GM19239 (cell line): ENCODE measurements at regions not wholly inside any gene's neighbourhood (a gene's known extent, or its start where the extent isn't known, plus 50 kb on each side); places are given as distances from the start of the nearest gene placed in this dataset.
A peak's percentile ranks its signal among the peaks of the same experiment; 100 is the strongest.

ENCODE experiments used
- DNase-seq: peaks from one replicate; pipeline ENCODE4 v3.0.0; 2011; ENCODE audit warnings: low spot score; ENCODE audit not compliant: insufficient read length
- FAIRE-seq: peaks from 2 replicates; lab custom pipeline; 2011; peaks lifted over from hg19 to GRCh38; lab: Jason Lieb, UNC

DNA sequence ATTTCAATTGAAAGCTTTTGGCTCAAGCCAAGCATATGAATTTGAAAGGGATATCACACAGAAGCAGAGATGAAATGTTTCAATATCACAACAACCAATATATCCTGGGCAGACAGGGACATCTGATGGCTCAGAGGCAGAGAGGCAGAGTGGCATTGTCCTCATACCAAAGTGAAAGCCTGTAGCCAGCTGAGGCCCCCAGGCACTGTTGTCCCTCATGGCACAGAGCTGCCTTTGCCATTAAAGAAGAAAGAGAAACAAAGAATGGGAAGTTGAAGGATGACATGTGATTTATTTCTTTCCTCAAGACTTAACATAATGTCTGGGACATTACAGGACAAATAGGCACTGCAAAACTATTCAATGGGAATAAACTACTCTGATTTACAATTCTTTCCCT, 504.3 kb upstream of the PCDH15 start:
- DNase-seq (no peak), FAIRE-seq (no peak)

- DNase-seq = no peak
Measured at GRCh38 chr10:55287346-55287745, 486.3 kb upstream of the PCDH15 start.

GRCh38 chr10:55283031-55283430, 482.0 kb upstream of the PCDH15 start:
- FAIRE-seq = no peak
- no peak for DNase-seq

More at GRCh38 chr10:55287346-55287745, 486.3 kb upstream of the PCDH15 start:
- no peak for FAIRE-seq

DNA sequence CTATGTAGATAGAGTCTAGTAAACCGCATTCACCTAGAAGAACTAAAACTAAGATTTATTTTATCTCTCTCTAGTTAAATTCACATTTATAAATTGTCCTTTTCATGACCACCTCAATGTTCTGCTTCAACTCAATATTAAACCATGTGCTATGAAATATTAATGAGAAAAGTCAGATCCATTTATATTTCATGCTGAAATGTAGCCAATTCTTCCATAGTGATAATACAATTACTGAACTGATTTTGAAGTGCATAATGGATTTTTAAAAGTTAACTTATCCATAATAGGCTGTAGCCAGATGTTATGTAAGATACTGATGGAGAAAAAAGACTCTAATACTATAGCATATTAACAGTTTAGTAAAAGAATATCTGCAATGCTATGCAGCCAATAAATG, 479.7 kb upstream of the PCDH15 start:
- DNase-seq (no peak), FAIRE-seq (no peak)

DNA sequence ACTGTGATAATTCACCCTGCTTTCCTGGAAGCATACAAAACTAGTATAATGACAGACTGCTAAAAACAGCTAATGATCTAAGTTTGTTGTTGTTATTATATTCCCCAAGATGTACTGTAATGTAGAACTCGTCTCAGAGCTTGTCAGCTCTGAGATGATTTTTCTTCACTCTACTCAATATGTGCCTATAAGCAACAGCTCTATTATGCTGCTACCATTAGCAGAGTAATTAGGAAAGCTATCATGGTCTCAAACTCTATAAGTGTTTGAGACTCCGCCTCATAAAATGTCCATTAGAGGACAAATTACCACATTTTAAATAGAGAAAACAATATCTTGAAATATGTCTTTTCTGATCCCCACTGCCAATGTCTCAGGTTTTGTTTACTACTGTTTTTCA, 476.5 kb upstream of the PCDH15 start:
- no peak for FAIRE-seq
- no peak for DNase-seq

- DNase-seq = no peak
- FAIRE-seq = no peak
Measured at GRCh38 chr10:55274367-55274766, 473.3 kb upstream of the PCDH15 start.

- FAIRE-seq = no peak
- no peak for DNase-seq
Measured at GRCh38 chr10:55273946-55274345, 472.9 kb upstream of the PCDH15 start.

DNA sequence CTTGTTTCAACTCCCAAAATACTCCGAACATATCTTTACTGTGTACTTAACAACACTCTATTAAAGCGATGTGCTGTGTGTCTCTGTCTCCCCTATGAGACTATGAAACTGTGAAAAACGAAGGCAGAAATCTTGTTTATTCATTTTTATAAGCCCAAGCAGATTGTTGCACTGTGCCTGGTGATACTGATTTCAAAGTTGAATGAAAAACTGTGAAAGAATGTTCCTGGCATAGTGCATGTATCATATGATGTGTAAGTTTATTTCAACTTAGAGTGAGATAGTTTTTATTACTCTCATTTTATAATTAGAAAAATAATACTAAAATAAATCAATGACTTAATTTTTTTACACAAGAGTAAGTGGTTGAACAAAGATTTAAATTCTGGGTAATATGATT, 471.9 kb upstream of the PCDH15 start:
- DNase-seq (no peak), FAIRE-seq (no peak)

DNA sequence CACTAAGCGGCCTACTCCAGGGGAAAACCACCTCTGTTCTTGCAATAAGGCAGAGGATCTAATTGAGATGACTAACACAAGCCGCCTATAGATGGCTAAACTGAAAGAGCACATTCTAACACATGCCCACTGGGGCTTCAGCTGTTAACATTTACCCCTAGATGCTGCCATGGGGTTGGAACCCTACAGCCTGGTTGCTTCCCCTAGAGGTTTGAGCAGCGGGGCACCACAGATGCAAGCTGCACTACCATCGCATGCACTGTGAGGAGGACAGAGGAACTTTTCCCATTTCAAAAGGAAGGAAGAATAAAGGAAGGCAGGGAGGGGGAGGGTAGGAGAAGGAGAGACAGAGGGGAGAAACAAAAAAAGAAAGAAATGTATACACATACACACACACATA, 465.8 kb upstream of the PCDH15 start:
- no peak for DNase-seq
- no peak for FAIRE-seq

GRCh38 chr10:55263327-55263726, 462.3 kb upstream of the PCDH15 start:
- no peak for DNase-seq
- FAIRE-seq = no peak

DNA sequence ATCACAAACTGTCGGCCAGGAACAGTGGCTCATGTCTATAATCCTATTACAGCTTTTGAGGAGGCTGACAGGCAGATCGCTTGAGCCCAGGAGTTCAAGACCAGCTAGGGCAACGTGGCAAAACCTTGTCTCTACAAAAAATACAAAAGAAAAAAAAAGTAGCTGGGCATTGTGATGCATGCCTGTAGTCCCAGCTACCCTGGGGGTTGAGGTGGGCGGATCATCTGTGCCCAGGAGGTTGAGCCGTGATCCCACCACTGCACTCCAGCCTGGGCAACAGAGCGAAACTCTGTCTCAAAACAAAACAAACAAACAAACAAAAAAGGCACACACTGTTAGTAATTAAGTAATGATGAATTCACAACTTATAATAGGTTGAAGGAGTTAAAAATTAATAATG, 441.5 kb upstream of the PCDH15 start:
- FAIRE-seq = no peak
- DNase-seq = no peak

DNA sequence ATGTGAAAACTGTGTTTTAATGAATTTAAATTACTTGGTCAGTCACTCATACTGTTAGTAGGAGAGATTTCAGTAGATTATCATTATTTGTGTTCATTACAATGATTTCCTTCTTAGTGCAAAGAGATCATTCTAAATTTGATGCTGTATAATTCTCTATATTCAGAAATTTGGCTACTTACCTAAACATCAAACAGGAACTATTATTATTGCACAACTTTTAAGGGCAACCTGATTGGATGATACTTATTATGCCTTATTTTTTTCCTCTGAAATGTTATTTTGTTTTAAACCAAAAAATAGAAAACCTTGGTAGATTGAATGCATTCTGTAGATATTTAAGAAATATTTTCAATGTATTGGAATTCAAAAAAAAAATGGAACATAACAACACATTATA, 436.4 kb upstream of the PCDH15 start:
- no peak for FAIRE-seq

DNA sequence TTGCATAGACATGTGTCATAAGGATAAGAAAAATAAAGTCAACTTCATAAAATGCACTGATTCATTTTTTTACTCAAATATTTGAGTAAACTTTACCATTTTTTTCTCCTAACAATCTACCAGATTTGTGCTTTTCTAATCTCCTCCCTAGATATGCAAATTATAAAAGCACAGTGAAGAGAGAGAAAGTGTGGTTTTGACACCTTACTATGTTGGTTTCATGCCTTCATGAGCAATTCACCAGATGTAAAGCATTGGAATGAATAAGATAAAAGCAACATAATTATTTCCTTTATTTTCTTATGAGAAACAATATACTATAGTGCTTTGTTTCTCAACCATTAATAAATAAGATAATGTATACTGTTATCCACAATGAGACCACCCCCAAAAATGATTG, 432.5 kb upstream of the PCDH15 start:
- FAIRE-seq = peak; percentile 73

More for the DNA sequence above, 436.4 kb upstream of the PCDH15 start:
- DNase-seq = no peak

GRCh38 chr10:55233090-55233489, 432.1 kb upstream of the PCDH15 start:
- DNase-seq (no peak), FAIRE-seq (no peak)

More for the DNA sequence above, 432.5 kb upstream of the PCDH15 start:
- DNase-seq = no peak

- FAIRE-seq = no peak
- no peak for DNase-seq
Measured at GRCh38 chr10:55232553-55232952, 431.5 kb upstream of the PCDH15 start.

DNA sequence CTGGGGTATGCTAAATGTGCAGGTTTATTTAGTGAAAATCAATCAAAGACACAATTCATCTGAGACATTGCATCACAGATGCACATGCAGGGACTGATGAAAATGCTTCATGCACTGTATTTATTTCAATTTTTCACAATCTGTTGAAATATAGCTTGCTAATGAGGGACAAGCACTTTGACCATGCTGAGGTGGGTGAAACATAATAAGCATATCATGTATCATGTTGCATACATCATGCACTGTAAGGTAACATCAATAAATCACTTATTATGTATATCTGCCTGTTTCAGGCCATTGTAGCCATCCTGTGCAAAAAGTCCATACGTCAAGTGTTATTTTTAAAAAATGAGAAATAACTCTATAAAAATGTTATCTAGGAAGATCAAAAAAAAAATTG, 426.9 kb upstream of the PCDH15 start:
- DNase-seq (no peak), FAIRE-seq (no peak)

DNA sequence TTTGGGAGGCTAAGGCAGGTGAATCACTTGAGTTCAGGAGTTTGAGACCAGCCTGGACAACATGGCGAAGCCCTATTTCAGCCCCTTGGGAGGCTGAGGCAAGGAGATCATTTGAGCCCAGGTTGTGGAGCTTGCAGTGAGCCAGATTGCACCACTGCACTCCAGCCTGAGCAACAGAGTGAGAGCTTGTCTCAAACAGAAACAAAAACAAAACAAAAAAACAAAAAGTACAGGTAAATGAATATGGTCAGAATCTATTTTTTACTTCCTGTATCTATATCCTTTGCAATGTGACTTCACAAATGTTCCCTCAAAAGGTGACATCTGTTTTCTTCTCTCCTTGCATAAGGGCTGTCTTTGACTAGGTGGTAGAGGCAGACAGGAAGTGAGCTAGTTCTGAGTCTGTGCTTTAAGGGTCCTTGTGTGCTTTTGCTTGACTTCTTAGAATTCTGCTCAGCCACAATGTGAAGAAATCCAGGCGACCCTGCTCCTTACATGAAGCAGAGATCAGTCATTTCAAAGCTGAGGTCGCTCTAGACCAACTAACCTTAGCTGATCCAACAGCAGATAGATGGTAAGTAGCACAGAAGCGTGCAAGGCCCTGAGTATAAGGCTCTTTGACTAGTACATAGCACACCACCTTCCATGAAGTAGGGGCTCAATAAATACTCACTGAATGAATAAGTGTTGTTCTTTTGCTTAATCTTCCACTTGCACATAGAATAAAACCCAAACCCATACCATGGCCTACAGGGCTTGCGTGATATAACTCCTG, 423.2 kb upstream of the PCDH15 start:
- DNase-seq (no peak), FAIRE-seq (no peak)

GRCh38 chr10:55223352-55223751, 422.3 kb upstream of the PCDH15 start:
- FAIRE-seq (peak; percentile 21), DNase-seq (no peak)

DNA sequence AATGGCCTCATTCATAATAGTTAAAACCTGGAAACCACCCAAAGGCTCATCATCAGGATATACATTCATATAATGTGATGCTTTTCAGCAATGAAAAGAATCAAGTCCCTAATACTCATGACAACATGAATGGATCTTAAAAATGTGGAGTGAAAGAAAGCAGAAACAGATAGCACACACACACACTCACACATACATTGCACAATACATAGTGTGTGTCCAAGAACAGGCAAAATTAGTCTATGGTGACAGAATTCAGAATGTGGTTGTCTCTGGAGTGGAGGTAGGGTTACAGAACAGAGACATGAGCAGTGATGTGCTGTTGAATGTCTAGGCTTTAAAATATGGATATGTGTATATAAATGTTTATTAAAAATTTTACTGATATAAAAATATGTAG, 419.9 kb upstream of the PCDH15 start:
- no peak for DNase-seq

GRCh38 chr10:55215699-55216098, 414.7 kb upstream of the PCDH15 start:
- FAIRE-seq (no peak), DNase-seq (no peak)

More for the DNA sequence above, 419.9 kb upstream of the PCDH15 start:
- no peak for FAIRE-seq

DNA sequence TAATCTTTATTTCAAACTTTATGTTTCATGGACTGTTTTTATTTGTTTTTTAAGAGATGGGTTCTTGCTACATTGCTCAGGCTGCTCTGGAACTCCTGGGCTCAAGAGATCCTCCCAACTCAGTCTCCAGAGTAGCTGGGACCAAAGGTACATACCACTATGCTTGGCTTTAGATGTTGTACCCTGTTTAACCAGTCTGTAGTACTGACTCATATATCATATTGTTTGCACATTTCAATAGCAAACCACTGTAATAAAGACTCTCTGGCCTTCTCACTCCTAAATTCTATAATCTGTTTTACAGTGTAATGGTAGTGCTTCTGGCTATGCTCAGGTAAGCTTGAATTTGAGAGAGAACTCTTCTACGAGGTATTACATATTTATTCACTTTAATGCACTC, 413.6 kb upstream of the PCDH15 start:
- no peak for FAIRE-seq
- no peak for DNase-seq

DNA sequence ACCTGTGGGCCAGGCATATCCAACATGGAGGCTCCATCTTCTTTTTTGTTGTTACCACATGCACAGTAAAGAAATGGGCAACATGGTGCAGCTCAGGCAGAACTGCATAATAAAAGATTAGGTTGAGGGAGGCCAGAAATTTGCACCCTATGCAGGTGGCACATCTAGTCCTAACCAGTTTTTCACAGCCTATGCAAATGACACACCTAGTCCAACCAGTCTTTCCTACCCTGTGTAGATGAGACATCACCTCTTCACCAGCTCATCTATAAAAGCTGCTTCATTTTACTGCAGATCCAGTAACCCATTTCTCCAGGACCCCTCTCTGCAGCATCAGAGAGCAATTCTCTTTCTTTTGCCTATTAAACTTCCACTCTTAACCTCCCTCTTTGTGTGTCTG, 411.0 kb upstream of the PCDH15 start:
- DNase-seq = no peak
- FAIRE-seq = no peak
